GM19239 (cell line): ENCODE measurements at regions not wholly inside any gene's neighbourhood (a gene's known extent, or its start where the extent isn't known, plus 50 kb on each side); places are given as distances from the start of the nearest gene placed in this dataset.

Experiments
- DNase-seq: peaks from one replicate; pipeline ENCODE4 v3.0.0; 2011; ENCODE audit warnings: low spot score; ENCODE audit not compliant: insufficient read length
- FAIRE-seq: peaks from 2 replicates; lab custom pipeline; 2011; peaks lifted over from hg19 to GRCh38; lab: Jason Lieb, UNC

- no peak for DNase-seq
- no peak for FAIRE-seq
Observed at GRCh38 chr3:22175947-22176346, 424.9 kb upstream of the ZNF385D start.

GRCh38 chr3:22176911-22177310 lies 425.9 kb upstream of the ZNF385D start:
- DNase-seq (no peak), FAIRE-seq (no peak)

GRCh38 chr3:22189616-22190015 lies 438.6 kb upstream of the ZNF385D start:
- FAIRE-seq, result no peak

GRCh38 chr3:22199095-22199494 lies 448.1 kb upstream of the ZNF385D start:
- DNase-seq, result no peak
- FAIRE-seq, result no peak

More at GRCh38 chr3:22189616-22190015, 438.6 kb upstream of the ZNF385D start:
- DNase-seq, result no peak

- FAIRE-seq (no peak), DNase-seq (no peak)
Observed at GRCh38 chr3:22208844-22209243, 457.8 kb upstream of the ZNF385D start.

GRCh38 chr3:22209578-22209977 lies 458.6 kb upstream of the ZNF385D start:
- FAIRE-seq, result no peak
- DNase-seq, result no peak

GRCh38 chr3:22210693-22211092 lies 459.7 kb upstream of the ZNF385D start:
- FAIRE-seq, result no peak
- DNase-seq, result no peak

- no peak for FAIRE-seq
Observed at GRCh38 chr3:22216601-22217000, 465.6 kb upstream of the ZNF385D start.

GRCh38 chr3:22225161-22225560 lies 474.2 kb upstream of the ZNF385D start:
- DNase-seq (no peak), FAIRE-seq (no peak)

More at GRCh38 chr3:22216601-22217000, 465.6 kb upstream of the ZNF385D start:
- DNase-seq, result no peak

- FAIRE-seq (no peak), DNase-seq (no peak)
Observed at GRCh38 chr3:22228705-22229104, 477.7 kb upstream of the ZNF385D start.

- no peak for DNase-seq
Observed at GRCh38 chr3:22231061-22231460, 480.1 kb upstream of the ZNF385D start.

GRCh38 chr3:22236490-22237270 lies 485.7 kb upstream of the ZNF385D start:
- DNase-seq (no peak), FAIRE-seq (no peak)

More at GRCh38 chr3:22231061-22231460, 480.1 kb upstream of the ZNF385D start:
- FAIRE-seq, result no peak

GRCh38 chr3:22239011-22239410 lies 488.0 kb upstream of the ZNF385D start:
- no peak for DNase-seq
- FAIRE-seq, result no peak

- FAIRE-seq, result no peak
Observed at GRCh38 chr3:22241110-22241509, 490.1 kb upstream of the ZNF385D start.

GRCh38 chr3:22244761-22245521 lies 493.9 kb upstream of the ZNF385D start:
- no peak for FAIRE-seq
- no peak for DNase-seq

More at GRCh38 chr3:22241110-22241509, 490.1 kb upstream of the ZNF385D start:
- DNase-seq, result no peak

- no peak for FAIRE-seq
Observed at GRCh38 chr3:22245811-22246583, 495.0 kb upstream of the ZNF385D start.

GRCh38 chr3:22249658-22250057 lies 498.6 kb upstream of the ZNF385D start:
- no peak for FAIRE-seq
- no peak for DNase-seq

More at GRCh38 chr3:22245811-22246583, 495.0 kb upstream of the ZNF385D start:
- no peak for DNase-seq

GRCh38 chr3:22257252-22257651 lies 506.2 kb upstream of the ZNF385D start:
- FAIRE-seq, result no peak
- DNase-seq, result no peak

GRCh38 chr3:22262386-22262785 lies 511.4 kb upstream of the ZNF385D start:
- DNase-seq, result no peak
- no peak for FAIRE-seq

GRCh38 chr3:22263042-22263441 lies 512.0 kb upstream of the ZNF385D start:
- no peak for DNase-seq
- no peak for FAIRE-seq

GRCh38 chr3:22265403-22265802 lies 514.4 kb upstream of the ZNF385D start:
- DNase-seq (no peak), FAIRE-seq (no peak)
